Mammary epithelial cell (primary cell): ENCODE measurements at regions not wholly inside any gene's neighbourhood (a gene's known extent, or its start where the extent isn't known, plus 50 kb on each side); places are given as distances from the start of the nearest gene placed in this dataset.

Experiments used
- CTCF ChIP-seq, 2 donors: IDR thresholded peaks in 1 of 2; conservative IDR thresholded peaks in 1 of 2; 2 replicates each; pipeline ENCODE4 v1.5.1; 2011 to 2012; ENCODE audit warnings: inconsistent platforms in 2 of 2, low read length in 2 of 2, mild to moderate bottlenecking in 2 of 2, control low read depth in 1 of 2, low read depth in 1 of 2; ENCODE audit not compliant: insufficient read depth in 1 of 2; ENCODE audit errors: extremely low read depth in 1 of 2
- EZH2 ChIP-seq: IDR thresholded peaks from 2 replicates; pipeline ENCODE4 v1.6.1; 2012; ENCODE audit warnings: low read length, inconsistent platforms, borderline replicate concordance

GRCh38 chr20:53852691-53853090 is 217.7 kb downstream of the BCAS1 start:
- TF ChIP-seq EZH2 (no peak), CTCF (conservative IDR thresholded peaks at IDR 0.05 in 1 of 2, IDR thresholded peaks at IDR 0.05 in 1 of 2; ENCODE audit: extremely low read depth in 1 of 2, insufficient read depth in 1 of 2, low read depth in 1 of 2, low read length in 2 of 2) (no peak)
